SH-SY5Y (cell line): ENCODE measurements at regions not wholly inside any gene's neighbourhood (a gene's known extent, or its start where the extent isn't known, plus 50 kb on each side); places are given as distances from the start of the nearest gene placed in this dataset.

ENCODE experiments used
- GATA2 ChIP-seq: IDR thresholded peaks from 2 replicates; pipeline ENCODE4 v1.6.1; 2011; ENCODE audit warnings: mild to moderate bottlenecking, low read depth, low read length
- GATA3 ChIP-seq: IDR thresholded peaks from 2 replicates; pipeline ENCODE4 v1.6.1; 2011; ENCODE audit warnings: low read depth, mild to moderate bottlenecking, low read length, moderate library complexity

DNA sequence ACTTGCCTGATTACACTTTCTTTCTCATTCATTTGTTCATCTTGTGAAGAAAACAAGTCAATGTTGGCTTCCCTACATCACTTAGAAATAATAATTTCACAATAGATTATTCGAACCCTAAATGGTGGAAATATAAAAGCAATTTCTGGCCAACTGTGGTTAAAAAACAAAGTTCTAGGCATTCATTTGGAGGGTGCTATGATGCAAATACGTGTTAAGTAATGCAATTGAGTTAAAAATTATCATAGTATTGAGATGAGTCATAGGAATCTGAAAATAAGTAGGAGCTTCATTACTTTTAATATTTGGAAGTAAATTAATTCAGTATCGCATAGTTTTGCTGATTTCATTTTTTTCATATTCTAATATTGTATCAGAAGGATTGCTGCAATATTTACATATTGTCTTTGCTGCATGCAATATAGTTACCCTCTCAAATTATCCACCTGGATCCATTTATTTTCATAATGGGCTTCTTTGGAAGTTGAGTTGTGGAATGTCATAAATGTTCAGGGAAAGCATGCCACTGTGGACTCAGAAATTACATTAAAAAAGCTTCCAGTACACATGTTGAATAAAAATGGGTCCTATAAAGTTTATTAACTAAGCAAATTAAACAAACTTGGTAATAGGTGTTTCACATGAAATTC is 647.7 kb upstream of the WWC1 start:
- no peak for TF ChIP-seq GATA3
- TF ChIP-seq GATA2 = no peak
